GM18909 (cell line): ENCODE measurements at regions not wholly inside any gene's neighbourhood (a gene's known extent, or its start where the extent isn't known, plus 50 kb on each side); places are given as distances from the start of the nearest gene placed in this dataset.
"Not testable (repeated sequence)": the region's sequence is repeated elsewhere in the genome, so short reads cannot be mapped to it uniquely, and the experiment has no call there.

Source experiments
- ATAC-seq: cut with Tn5 transposase; IDR thresholded peaks from one replicate; pipeline ENCODE4 v1.9.1; 2021; ENCODE audit warnings: mild to moderate bottlenecking; ENCODE audit not compliant: unreplicated experiment, poor library complexity

DNA sequence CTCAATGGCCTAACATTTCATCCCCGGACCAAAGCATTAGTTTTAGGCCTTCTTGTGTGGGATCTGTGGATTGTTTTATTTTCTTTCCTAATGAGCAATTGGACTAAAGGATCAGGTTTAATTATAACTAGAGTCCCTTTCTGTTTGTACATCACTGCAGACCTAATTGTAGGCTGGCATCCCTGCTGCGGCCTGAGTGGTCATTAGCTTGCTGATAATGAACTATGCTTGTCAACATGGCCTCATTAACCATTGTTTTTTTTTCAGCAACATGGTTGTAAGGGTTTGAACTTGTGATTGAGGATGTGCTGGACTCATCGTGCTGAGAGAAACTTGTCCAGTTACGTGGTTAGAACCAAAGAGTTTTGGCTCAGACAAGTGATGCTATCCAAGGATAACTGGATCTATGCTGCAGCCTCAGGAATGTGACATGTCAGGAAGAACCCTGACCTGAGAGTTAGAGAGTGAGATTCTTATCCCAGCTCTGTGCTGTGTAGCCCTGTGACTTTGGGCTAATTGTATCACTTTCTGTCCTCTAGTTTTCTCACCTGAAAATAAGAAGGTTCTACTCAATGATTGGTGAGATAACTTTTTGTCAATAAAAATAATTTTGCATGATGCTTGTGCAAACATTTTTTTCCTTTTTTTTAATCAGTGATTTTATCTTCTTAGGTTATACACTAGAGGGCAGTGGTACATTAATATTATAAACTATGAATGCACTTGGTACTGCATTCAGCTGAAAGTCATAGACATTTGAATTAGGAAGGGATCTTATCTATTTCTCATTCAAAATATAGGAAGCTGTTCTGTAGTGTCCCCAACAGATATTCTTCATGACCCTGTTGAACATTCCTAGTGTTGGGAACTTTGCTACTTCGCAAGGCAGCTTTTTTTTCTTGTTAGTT lies 140.9 kb downstream of the RNF144B start:
- ATAC-seq = no peak

DNA sequence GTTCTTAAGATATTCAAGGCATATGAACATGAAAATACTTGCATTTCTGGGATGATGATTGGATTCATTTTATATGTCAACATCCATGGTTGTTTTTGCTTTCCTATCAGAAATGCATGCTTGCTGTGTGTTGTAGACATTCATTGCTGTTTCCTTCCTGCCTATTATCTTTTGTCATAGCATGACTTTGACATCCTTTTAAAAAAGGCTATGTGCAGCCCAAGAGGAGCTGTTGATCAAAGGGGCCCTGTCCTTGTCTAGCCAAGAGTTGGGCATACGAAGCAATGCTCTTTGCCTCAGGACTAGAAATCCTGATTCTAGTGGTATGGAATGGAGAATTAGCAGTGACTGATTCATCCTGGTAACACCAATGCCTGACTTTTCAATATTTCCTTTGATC lies 143.1 kb downstream of the RNF144B start:
- ATAC-seq = no peak

- ATAC-seq = no peak
Observed at GRCh38 chr6:18532139-18532538, 145.0 kb downstream of the RNF144B start.

DNA sequence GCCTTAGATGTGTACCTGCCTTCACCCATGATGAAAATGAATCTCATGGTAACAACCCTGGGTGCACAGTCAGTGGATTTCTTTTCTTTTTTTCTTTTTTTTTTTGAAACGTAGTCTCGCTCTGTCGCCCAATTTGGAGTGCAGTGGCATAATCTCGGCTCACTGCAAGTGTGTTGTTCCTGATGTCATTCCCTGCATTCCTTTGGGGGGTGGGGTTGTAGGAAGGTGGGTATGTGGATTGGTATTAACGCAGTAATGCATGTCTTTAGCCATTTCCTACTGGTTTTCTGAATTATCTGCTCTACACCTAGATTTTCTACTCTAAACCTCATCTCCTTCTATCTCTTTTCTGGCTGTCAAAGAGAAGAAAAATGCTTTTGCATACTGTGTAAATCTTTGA lies 146.6 kb downstream of the RNF144B start:
- ATAC-seq = no peak

- ATAC-seq = no peak
Observed at GRCh38 chr6:18536591-18537055, 149.5 kb downstream of the RNF144B start.

GRCh38 chr6:18538315-18538714 lies 151.2 kb downstream of the RNF144B start:
- no peak for ATAC-seq

- ATAC-seq = no peak
Observed at GRCh38 chr6:18543051-18543450, 155.9 kb downstream of the RNF144B start.

DNA sequence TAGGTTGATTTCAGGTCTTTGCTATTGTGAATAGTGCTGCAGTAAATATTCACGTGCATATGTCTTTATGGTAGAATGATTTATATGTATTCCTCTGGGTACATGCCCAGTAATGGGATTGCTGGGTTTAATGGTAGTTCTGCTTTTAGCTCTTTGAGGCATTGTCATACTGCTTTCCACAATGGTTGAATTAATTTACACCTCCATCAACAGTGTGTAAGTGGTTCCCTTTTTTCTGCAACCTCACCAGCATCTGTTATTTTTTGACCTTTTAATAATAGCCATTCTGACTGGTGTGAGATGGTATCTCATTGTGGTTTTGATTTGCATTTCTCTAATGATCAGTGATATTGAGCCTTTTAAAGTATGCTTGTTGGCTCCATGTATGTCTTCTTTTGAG lies 158.0 kb downstream of the RNF144B start:
- ATAC-seq = not testable (repeated sequence)

DNA sequence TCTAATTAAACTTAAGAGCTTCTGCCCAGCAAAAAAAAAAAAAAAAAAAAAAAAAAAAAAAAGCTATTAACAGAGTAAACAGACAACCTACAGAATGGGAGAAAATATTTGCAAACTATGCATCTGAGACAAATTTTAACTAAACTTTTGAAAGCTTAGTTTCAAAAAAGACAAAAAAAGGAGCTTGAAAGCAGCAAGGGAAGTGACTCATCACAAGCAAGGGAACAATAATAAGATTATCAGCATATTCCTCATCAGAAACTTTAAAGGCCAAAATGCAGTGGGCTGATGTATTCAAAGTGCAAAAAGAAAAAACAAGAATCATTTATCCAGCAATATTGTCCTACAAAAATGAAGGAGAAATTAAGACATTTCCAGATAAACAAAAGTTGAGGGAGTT lies 158.6 kb downstream of the RNF144B start:
- ATAC-seq = no peak

DNA sequence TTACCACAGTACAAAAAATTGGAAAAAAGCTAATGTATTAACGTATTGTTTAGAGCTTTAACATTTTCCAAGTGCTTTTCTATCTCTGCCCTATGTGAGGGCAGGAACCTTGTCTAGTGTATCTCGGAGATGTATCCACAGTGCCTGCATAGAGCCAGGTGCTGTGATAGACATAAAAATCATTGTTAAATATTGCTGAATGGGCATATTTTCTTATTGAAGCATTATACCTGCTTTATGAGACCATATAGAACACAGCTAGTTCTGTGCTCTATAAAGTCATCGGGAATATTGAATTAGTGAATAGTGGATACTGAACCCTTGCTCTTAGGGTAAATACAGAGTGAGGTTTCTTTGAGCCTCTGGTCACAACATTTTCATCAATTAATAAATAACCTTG lies 163.0 kb downstream of the RNF144B start:
- ATAC-seq = no peak

DNA sequence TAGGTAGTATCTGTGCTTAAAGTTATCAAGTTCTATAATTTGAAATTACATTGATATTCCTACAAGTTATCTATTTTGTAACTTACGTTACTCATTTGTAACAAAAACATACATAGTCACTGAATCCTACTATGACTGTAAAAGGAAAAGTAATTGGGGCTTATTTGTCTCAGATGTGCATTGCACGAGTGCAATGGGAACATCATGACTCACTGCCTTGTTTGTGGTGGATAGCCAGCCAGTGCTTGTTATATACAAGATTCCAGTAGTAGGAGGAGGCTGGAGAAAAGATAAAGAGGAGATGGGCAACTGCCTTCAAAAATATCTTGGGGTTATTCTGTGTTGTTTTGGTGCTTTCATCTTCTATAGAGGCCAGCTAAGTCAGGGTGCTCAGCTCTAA lies 164.1 kb downstream of the RNF144B start:
- ATAC-seq = no peak

GRCh38 chr6:18555750-18556149 lies 168.6 kb downstream of the RNF144B start:
- ATAC-seq = no peak

GRCh38 chr6:18561037-18561750 lies 174.0 kb downstream of the RNF144B start:
- no peak for ATAC-seq

GRCh38 chr6:18562726-18563125 lies 175.6 kb downstream of the RNF144B start:
- no peak for ATAC-seq

DNA sequence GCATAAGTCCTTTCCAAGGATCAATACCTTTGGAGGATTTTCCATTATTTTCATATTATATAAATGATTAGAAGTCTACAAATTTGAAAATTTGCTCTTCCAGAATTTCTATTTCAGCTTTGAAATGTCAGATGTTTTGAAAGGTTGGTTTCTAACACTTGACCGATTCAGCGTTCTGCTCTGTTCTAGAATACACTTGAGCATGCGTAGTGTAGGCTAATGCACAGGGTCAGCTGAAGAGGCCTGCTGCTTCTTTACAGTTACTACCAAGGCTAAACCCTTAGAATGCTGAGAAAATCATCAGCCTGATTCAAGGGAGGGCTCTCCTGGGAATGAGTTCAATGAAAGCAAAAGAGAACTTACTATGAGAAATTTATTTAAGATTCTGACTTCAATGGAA lies 177.6 kb downstream of the RNF144B start:
- no peak for ATAC-seq

- no peak for ATAC-seq
Observed at GRCh38 chr6:18565231-18565630, 178.1 kb downstream of the RNF144B start.

- ATAC-seq = no peak
Observed at GRCh38 chr6:18567380-18567779, 180.2 kb downstream of the RNF144B start.

GRCh38 chr6:18577491-18577890 lies 190.3 kb downstream of the RNF144B start:
- ATAC-seq = no peak

GRCh38 chr6:18579166-18579565 lies 192.0 kb downstream of the RNF144B start:
- no peak for ATAC-seq

- ATAC-seq = no peak
Observed at GRCh38 chr6:18579869-18580268, 192.7 kb downstream of the RNF144B start.

- no peak for ATAC-seq
Observed at GRCh38 chr6:18584372-18584771, 197.2 kb downstream of the RNF144B start.
